ENCODE measurements at regions not wholly inside any gene's neighbourhood (a gene's known extent, or its start where the extent isn't known, plus 50 kb on each side); places are given as distances from the start of the nearest gene placed in this dataset.

- Histone ChIP-seq H3K36me3 (ENCODE audit: control insufficient read depth, insufficient read depth, low read length) (no peaks in the 10 kb centered on the region), H3K4me2 (ENCODE audit: low read length) (no peak overlapping the region), H3K27me3 (ENCODE audit: control insufficient read depth, insufficient read depth, low read length) (no peaks in the 10 kb centered on the region), H3K27ac (no peak overlapping the region), H3K9ac (no peak overlapping the region), H3K4me1 (no peaks in the 10 kb centered on the region), H2AFZ (no peak overlapping the region), H3K4me3 (ENCODE audit: low read depth, low read length) (no peak overlapping the region), H3K79me2 (no peaks in the 10 kb centered on the region), H3K9me3 (ENCODE audit: control insufficient read depth, low read length) (no peaks in the 10 kb centered on the region)
- no peak for TF ChIP-seq CTCF (IDR thresholded peaks at IDR 0.05)
These were observed 803.0 kb upstream of the MGAT4C start for GRCh38 chr12:87059231-87059630.

DNA sequence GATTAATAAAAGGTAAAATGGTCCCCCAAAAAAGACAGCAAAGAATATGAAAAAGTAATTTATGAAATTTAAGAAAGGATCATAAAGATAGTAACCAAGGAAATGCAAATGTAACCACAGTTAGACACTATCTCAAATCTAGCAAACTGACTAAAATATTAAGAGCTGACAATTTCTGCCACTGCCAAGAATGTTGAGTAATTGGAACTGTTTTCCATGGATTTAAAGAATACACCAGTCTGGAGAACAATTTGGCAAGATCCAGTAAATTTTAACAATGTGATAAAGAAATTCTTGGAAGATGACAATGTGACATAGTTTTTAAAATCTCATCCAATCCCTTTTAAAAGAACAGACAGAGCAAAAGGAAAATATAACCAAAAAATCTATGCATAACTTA lies 798.0 kb upstream of the MGAT4C start:
- Histone ChIP-seq H3K9ac (no peak overlapping the region), H2AFZ (no peak overlapping the region), H3K4me1 (no peaks in the 10 kb centered on the region), H3K4me2 (ENCODE audit: low read length) (no peak overlapping the region), H3K27ac (no peak overlapping the region), H3K36me3 (ENCODE audit: control insufficient read depth, insufficient read depth, low read length) (no peaks in the 10 kb centered on the region), H3K27me3 (ENCODE audit: control insufficient read depth, insufficient read depth, low read length) (no peaks in the 10 kb centered on the region), H3K4me3 (ENCODE audit: low read depth, low read length) (no peak overlapping the region), H3K79me2 (no peaks in the 10 kb centered on the region), H3K9me3 (ENCODE audit: control insufficient read depth, low read length) (no peaks in the 10 kb centered on the region)
- TF ChIP-seq CTCF (IDR thresholded peaks at IDR 0.05) = no peak

- no peak for TF ChIP-seq CTCF (IDR thresholded peaks at IDR 0.05)
- no peaks in the 10 kb centered on the region for H3K36me3 ChIP-seq (ENCODE audit: control insufficient read depth, insufficient read depth, low read length)
- H3K9ac ChIP-seq = no peak overlapping the region
- no peaks in the 10 kb centered on the region for H3K9me3 ChIP-seq (ENCODE audit: control insufficient read depth, low read length)
- H3K27me3 ChIP-seq (ENCODE audit: control insufficient read depth, insufficient read depth, low read length) = no peaks in the 10 kb centered on the region
- H3K79me2 ChIP-seq = no peaks in the 10 kb centered on the region
- H3K4me2 ChIP-seq (ENCODE audit: low read length) = no peak overlapping the region
- no peak overlapping the region for H3K27ac ChIP-seq
- H3K4me1 ChIP-seq = no peaks in the 10 kb centered on the region
- H2AFZ ChIP-seq = no peak overlapping the region
- H3K4me3 ChIP-seq (ENCODE audit: low read depth, low read length) = no peak overlapping the region
These were observed 795.4 kb upstream of the MGAT4C start for GRCh38 chr12:87051621-87052020.

GRCh38 chr12:87047691-87048090 lies 791.5 kb upstream of the MGAT4C start:
- H3K9me3 ChIP-seq (ENCODE audit: control insufficient read depth, low read length) = no peaks in the 10 kb centered on the region
- no peak overlapping the region for H3K4me3 ChIP-seq (ENCODE audit: low read depth, low read length)
- H3K9ac ChIP-seq = no peak overlapping the region
- no peak overlapping the region for H2AFZ ChIP-seq
- H3K4me2 ChIP-seq (ENCODE audit: low read length) = no peak overlapping the region
- H3K36me3 ChIP-seq (ENCODE audit: control insufficient read depth, insufficient read depth, low read length) = no peaks in the 10 kb centered on the region
- no peak overlapping the region for H3K27ac ChIP-seq
- no peaks in the 10 kb centered on the region for H3K4me1 ChIP-seq
- H3K27me3 ChIP-seq (ENCODE audit: control insufficient read depth, insufficient read depth, low read length) = no peaks in the 10 kb centered on the region
- no peaks in the 10 kb centered on the region for H3K79me2 ChIP-seq
- TF ChIP-seq CTCF (IDR thresholded peaks at IDR 0.05) = no peak

DNA sequence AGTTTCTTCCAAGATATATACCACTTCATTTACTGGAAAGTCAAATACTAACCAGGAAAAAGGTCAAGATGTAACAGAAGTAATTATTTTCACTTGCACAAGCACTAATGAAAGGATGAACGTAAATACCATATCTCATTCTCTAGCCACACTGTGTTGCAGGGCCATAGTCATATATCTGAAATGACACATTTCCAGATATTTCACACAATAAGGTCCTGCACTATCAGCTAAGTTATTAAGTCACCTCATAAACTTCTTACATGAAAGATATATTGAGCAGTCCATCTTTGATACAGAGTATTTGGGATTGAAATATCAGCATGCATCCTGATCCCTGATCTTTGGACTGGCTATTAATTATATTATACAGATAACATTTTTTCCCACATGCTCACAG lies 783.3 kb upstream of the MGAT4C start:
- H2AFZ ChIP-seq = no peak overlapping the region
- no peak overlapping the region for H3K9ac ChIP-seq
- TF ChIP-seq CTCF (IDR thresholded peaks at IDR 0.05) = no peak

More for the DNA sequence above, 783.3 kb upstream of the MGAT4C start:
- Histone ChIP-seq H3K9me3 (ENCODE audit: control insufficient read depth, low read length) (no peaks in the 10 kb centered on the region), H3K4me2 (ENCODE audit: low read length) (no peak overlapping the region), H3K27ac (no peak overlapping the region), H3K79me2 (no peaks in the 10 kb centered on the region), H3K27me3 (ENCODE audit: control insufficient read depth, insufficient read depth, low read length) (no peaks in the 10 kb centered on the region), H3K4me1 (no peaks in the 10 kb centered on the region), H3K36me3 (ENCODE audit: control insufficient read depth, insufficient read depth, low read length) (no peaks in the 10 kb centered on the region), H3K4me3 (ENCODE audit: low read depth, low read length) (no peak overlapping the region)

All from parathyroid adenoma (tissue), 2 donors.